ENCODE measurements at regions not wholly inside any gene's neighbourhood (a gene's known extent, or its start where the extent isn't known, plus 50 kb on each side); places are given as distances from the start of the nearest gene placed in this dataset.

GRCh38 chr19:30118221-30118620, 176.2 kb downstream of the URI1 start:
- TF ChIP-seq, protein P1, sequence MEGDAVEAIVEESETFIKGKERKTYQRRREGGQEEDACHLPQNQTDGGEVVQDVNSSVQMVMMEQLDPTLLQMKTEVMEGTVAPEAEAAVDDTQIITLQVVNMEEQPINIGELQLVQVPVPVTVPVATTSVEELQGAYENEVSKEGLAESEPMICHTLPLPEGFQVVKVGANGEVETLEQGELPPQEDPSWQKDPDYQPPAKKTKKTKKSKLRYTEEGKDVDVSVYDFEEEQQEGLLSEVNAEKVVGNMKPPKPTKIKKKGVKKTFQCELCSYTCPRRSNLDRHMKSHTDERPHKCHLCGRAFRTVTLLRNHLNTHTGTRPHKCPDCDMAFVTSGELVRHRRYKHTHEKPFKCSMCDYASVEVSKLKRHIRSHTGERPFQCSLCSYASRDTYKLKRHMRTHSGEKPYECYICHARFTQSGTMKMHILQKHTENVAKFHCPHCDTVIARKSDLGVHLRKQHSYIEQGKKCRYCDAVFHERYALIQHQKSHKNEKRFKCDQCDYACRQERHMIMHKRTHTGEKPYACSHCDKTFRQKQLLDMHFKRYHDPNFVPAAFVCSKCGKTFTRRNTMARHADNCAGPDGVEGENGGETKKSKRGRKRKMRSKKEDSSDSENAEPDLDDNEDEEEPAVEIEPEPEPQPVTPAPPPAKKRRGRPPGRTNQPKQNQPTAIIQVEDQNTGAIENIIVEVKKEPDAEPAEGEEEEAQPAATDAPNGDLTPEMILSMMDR (conservative IDR thresholded peaks at IDR 0.05; ENCODE audit: low read depth, low read length), result no peak
- no peak for TF ChIP-seq EZH2 (IDR thresholded peaks at IDR 0.05; ENCODE audit: borderline replicate concordance, low read depth, low read length, poor library complexity, severe bottlenecking)
